Fibroblast of skin of scalp (primary cell): ENCODE measurements at regions not wholly inside any gene's neighbourhood (a gene's known extent, or its start where the extent isn't known, plus 50 kb on each side); places are given as distances from the start of the nearest gene placed in this dataset.

Experiments
- DNase-seq: peaks from one replicate; pipeline ENCODE4 v3.0.0-alpha.2; 2013

- DNase-seq: peak; percentile 55
Observed at GRCh38 chr9:3049636-3050035, 205.7 kb upstream of the PUM3 start.

DNA sequence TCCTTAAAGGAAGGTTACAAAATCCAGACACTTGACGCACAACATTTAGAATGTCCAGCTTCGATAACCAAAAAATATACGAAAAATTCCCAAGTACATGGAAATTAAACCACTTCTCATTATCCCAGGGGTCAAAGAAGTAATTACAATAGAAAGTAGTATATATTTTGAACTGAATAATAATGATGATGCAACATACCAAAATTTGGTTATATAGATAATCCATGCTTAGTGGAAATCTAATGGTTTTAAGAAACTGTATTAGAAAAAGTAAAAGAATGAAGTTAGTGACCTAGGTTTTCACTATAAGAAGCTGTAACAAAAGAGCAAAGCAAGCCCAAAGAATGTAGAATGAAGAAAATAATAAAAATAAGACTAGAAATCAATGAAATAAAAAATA, 204.0 kb upstream of the PUM3 start:
- no peak for DNase-seq

- no peak for DNase-seq
Observed at GRCh38 chr9:3045153-3045552, 201.3 kb upstream of the PUM3 start.

DNA sequence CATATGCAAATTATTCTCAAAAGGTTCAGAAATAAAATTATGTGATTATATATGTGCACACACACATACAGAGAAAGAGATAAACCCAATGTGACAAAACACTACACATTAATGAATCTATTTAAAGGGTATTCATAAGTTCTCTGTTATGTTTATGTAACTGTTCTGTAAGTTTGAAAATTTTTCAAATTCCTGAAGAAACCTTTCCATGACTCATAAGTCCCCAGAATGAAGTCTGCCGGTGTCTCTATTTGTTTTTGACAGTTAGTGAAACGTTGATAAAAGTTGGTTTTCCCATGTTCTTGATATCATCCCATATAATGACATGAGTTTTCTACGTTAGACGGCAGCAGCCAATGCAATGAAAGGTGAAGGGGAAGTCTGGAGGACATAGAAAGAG, 199.5 kb upstream of the PUM3 start:
- peak; percentile 66 for DNase-seq

DNA sequence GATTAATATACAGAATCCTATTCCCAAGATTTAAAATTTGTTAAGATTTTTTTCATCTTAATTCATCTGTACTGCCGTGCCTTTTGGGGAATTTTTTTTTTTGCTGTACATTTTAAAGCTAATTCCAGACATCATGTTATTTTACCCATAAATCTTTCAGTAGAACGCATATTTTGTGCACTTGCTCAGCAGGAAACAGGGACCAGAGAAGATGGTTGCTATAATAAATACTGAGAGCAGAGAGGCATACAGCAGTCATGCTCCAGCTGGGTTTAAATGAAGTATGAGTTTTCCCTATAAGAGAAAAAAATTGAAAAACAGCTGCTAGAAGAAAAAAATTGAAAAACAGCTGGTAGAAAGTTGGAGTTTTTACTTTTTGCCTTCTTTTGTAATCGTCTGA, 196.9 kb upstream of the PUM3 start:
- peak; percentile 49 for DNase-seq

- no peak for DNase-seq
Observed at GRCh38 chr9:3036333-3036700, 192.4 kb upstream of the PUM3 start.

DNA sequence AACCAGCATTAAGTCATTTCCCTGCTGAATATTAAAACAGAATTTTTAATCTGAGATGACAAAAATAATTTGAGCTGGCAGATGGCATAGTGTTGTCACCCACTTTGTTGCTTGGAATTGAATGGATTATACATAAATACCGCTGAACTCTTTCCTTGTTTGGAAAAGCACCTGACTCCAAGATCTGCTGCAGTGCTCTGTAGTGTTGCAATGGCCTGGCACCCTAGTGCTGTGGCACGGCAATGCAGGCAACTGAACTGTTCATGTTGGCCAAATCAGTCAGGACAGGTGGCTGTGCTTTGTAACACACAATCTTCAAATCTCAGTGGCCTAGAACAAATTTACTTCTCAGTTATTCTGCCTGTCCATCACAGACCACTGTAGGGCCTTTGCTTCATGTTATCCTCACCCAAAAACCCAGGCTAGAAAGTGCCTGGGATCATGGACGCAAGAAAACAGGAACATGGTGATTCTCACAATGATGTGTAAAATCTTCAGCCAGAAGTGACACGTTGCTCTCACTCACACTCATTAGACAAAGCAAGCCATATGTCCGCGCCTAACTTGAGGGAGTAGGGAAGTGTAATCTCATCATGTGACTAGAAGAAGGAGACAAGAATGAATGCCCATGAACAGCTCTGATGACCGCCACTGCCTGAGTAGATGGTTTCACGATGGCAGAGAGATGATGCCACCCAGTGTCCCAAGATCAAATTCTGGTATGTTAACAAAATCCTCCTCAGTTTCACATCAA, 191.9 kb upstream of the PUM3 start:
- no peak for DNase-seq

- DNase-seq: no peak
Observed at GRCh38 chr9:3032898-3033297, 189.0 kb upstream of the PUM3 start.

- peak; percentile 14 for DNase-seq
Observed at GRCh38 chr9:3028535-3028934, 184.6 kb upstream of the PUM3 start.

DNA sequence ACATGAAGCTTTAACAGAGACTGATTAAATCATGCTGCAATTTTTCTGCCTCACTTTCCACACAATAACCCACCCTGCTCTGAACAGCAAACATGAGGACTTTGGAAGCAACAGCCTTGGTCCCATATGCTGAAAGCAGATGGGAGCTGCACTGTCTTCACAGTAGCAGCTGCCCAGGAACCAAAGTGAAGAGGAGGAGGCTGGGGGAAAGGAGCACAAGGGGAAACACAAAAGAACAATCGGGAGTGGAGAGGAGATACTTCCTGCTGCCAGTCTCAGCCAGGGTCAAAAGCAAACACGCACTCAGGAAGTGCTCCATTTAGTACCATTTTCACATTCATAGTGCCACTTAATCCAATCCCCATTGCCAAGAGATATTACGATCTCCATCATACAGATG, 183.3 kb upstream of the PUM3 start:
- DNase-seq: no peak

- no peak for DNase-seq
Observed at GRCh38 chr9:3023449-3023848, 179.6 kb upstream of the PUM3 start.

DNA sequence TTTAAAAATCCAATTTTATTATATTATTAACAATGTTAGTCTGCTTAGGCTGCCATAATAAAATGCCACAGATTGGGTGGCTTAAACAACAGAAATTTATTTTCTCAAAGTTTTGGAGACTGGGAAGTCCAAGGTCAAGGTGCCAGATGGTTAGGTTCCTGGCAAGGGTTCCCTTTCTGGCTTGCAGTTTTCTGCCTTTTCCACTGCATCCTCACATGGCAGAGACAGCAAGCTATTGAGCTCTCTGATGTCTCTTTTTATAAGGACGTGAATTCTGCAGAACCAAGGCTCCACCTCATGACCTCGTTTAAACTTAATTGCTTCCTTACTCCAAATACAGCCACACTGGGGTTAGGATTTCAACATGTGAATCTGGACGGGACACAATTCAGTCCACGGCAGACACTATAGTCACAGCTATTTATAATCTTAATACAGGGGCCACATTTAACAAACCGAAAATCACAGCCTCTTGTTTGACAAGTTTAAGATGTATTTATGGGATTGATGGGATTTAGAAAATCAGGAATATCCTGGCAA, 174.9 kb upstream of the PUM3 start:
- no peak for DNase-seq

- no peak for DNase-seq
Observed at GRCh38 chr9:3018071-3018470, 174.2 kb upstream of the PUM3 start.

DNA sequence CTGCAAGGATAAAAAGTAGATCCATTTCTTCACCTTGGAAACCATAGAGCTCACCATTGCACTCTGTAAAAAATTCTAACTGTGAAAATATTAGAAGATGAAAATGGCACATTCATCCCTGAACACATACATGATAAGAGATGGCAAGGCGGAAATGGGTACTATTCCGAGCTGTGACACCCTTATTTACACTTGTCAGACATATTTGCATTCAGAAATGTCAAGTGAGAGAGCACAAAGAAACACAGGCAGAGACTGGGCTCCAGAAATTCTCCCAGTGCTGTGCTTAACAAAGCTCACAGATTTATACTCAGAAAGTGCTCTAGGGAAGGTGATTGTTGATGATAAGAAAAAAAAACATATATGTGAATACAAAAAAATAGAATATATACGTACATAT, 170.3 kb upstream of the PUM3 start:
- DNase-seq: no peak

GRCh38 chr9:3012842-3013241, 168.9 kb upstream of the PUM3 start:
- DNase-seq: no peak

DNA sequence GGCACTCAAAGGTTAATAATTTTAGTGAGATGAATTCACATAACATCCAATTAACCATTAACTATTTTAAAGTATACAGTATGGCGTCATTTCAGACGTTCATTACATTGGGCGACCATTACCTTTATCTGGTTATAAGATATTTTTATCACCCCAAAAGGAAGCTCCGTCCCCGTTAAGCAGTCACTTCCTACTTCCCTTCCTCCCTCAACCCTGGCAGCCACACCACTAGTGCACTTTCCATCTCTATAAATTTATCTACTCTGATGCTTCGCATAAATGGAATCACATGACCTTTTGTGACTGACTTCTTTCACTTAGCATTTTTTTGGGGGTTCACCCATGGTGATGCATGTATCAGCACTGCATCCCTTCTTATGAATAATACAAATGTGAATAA, 168.3 kb upstream of the PUM3 start:
- DNase-seq: no peak

- no peak for DNase-seq
Observed at GRCh38 chr9:3008091-3008490, 164.2 kb upstream of the PUM3 start.

DNA sequence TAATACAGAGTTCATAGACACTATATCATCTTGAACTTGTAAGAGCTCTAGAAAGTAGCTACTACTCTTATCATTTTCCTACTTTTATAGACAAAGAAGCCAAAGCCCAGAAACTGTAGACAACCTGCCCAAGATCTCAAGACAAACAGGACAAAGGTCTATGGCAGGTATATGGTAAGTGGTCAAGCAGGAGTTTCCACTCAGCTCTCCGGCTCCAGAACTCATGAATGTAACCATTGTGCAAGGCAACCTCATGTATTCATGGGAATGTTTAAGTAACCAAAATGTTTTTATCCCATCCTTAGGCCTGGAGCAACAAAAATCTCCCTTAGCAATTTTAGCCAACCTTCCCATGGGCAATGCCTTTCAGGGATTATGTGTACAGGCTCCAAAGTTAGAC, 163.4 kb upstream of the PUM3 start:
- no peak for DNase-seq

GRCh38 chr9:3006851-3007250, 163.0 kb upstream of the PUM3 start:
- no peak for DNase-seq

DNA sequence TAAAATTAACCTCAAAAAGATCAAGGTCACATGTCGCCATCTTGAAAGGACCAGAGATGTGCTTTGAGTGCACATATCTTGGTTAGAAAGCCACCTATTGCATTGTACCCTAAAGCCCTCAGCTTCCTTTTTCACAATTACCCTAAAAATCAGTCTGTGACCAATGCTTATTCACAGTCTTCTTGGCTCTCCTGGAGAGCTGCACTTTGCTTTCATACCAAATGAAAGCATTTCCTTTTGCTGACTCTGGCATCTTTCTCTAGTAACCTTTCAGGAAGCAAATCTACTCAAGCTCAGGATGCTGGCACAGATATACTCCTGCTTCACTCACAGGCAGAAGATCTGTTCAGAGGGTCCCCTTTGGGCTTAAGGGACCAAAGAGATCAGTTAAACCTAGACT, 160.7 kb upstream of the PUM3 start:
- no peak for DNase-seq

DNA sequence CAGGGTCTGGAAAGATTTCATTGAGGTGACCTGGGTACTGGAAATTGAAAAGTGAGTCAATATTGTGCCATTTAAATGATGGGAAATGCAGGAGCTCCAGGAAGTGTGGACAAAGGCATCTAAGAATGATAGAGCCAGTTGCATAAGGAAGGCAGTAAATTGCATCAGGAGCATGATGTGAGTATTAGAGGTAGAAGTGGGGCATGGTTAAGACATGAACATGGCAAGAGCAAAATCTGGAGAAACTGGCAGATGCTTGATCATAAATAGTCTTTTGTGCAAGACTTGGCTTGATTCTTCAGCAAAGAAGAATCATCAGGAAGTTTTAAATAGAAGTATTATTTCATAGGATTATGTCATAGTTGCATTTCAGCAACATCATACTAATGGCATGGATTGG, 157.4 kb upstream of the PUM3 start:
- no peak for DNase-seq

DNA sequence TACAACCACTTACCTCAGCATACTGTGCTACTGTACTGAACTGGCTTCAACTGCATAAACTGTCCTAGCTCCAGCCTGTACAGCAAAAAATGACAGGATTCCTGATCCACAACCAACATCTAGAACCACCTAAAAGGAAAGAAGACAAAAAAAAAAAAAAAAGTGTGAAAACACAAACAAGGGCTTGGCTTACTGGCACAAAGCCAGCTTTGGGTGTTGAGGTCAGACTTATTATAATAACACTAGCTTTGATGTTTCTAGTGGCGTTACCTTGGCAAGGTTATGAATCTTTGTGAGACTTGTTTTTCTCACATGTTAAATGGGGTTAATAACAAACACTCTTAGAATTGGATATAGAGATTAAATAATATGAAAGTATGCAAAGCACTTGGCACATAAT, 148.5 kb upstream of the PUM3 start:
- no peak for DNase-seq

- peak; percentile 16 for DNase-seq
Observed at GRCh38 chr9:2991292-2991691, 147.4 kb upstream of the PUM3 start.

GRCh38 chr9:2987679-2988078, 143.8 kb upstream of the PUM3 start:
- DNase-seq: no peak

DNA sequence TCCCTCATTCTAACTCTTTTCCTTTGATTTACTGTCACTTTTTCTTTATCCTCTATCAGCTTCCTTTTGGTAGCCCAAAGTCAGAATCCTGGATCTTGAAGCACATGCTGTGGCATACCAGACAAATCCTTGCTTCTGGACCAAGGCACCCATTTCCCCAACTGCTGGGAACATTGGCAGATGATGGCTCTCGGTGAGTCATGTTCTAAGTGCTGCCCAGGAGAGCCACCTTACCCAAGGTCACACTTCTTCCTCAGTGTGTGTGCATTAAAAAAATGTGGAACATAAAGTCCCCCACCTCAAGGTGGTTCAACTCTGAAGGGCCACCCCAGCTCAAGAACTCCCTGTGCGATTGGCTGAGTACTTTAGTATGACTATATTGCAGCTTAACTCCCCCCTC, 141.4 kb upstream of the PUM3 start:
- DNase-seq: no peak
